ENCODE measurements at regions not wholly inside any gene's neighbourhood (a gene's known extent, or its start where the extent isn't known, plus 50 kb on each side); places are given as distances from the start of the nearest gene placed in this dataset.

- DNase-seq = no peak
- no peak for ATAC-seq (ENCODE audit: low read depth)
- Mint-ChIP-seq H3K4me3 (no peak overlapping the region), H3K4me1 (no peaks in the 10 kb centered on the region), H3K36me3 (ENCODE audit: low read depth) (no peaks in the 10 kb centered on the region), H3K9me3 (no peaks in the 10 kb centered on the region), H3K27me3 (peaks cover 2% of the 10 kb centered on the region), H3K27ac (no peak overlapping the region)
- ChIA-PET POLR2A (no interaction called here), CTCF (no interaction called here)
- intact Hi-C loops (cut with micrococcal nuclease) = no loop called here
- no peak for TF ChIP-seq CTCF (IDR thresholded peaks at IDR 0.05)
Observed at GRCh38 chr1:233730809-233731208, 116.9 kb downstream of the KCNK1 start.

GRCh38 chr1:233732206-233732605 lies 118.3 kb downstream of the KCNK1 start:
- CTCF ChIA-PET = no interaction called here
- Mint-ChIP-seq H3K9me3 (no peaks in the 10 kb centered on the region), H3K27ac (no peak overlapping the region), H3K36me3 (ENCODE audit: low read depth) (no peaks in the 10 kb centered on the region), H3K4me3 (no peak overlapping the region), H3K27me3 (peaks cover 2% of the 10 kb centered on the region), H3K4me1 (no peaks in the 10 kb centered on the region)
- intact Hi-C loops (cut with micrococcal nuclease) = no loop called here
- ATAC-seq (ENCODE audit: low read depth) (no peak), DNase-seq (no peak)
- TF ChIP-seq CTCF (IDR thresholded peaks at IDR 0.05) = no peak
- POLR2A ChIA-PET = no interaction called here

GRCh38 chr1:233734456-233734855 lies 120.5 kb downstream of the KCNK1 start:
- Mint-ChIP-seq H3K36me3 (ENCODE audit: low read depth) (no peaks in the 10 kb centered on the region), H3K4me3 (no peak overlapping the region), H3K27ac (no peak overlapping the region), H3K9me3 (no peaks in the 10 kb centered on the region), H3K27me3 (peaks cover 2% of the 10 kb centered on the region), H3K4me1 (no peaks in the 10 kb centered on the region)
- intact Hi-C loops (cut with micrococcal nuclease) = no loop called here
- no peak for DNase-seq
- ChIA-PET CTCF (no interaction called here), POLR2A (no interaction called here)
- no peak for ATAC-seq (ENCODE audit: low read depth)
- no peak for TF ChIP-seq CTCF (IDR thresholded peaks at IDR 0.05)

- Mint-ChIP-seq H3K27ac (no peak overlapping the region), H3K27me3 (peaks cover 2% of the 10 kb centered on the region), H3K4me3 (no peak overlapping the region), H3K9me3 (no peaks in the 10 kb centered on the region), H3K36me3 (ENCODE audit: low read depth) (no peaks in the 10 kb centered on the region), H3K4me1 (no peaks in the 10 kb centered on the region)
- DNase-seq = no peak
- intact Hi-C loops (cut with micrococcal nuclease) = no loop called here
- ATAC-seq (ENCODE audit: low read depth) = no peak
- POLR2A ChIA-PET = no interaction called here
- no peak for TF ChIP-seq CTCF (IDR thresholded peaks at IDR 0.05)
- CTCF ChIA-PET = no interaction called here
Observed at GRCh38 chr1:233735331-233735730, 121.4 kb downstream of the KCNK1 start.

- H3K36me3 Mint-ChIP-seq (ENCODE audit: low read depth) = no peaks in the 10 kb centered on the region
- TF ChIP-seq CTCF (IDR thresholded peaks at IDR 0.05) = no peak
- H3K27me3 Mint-ChIP-seq = no peaks in the 10 kb centered on the region
- no peaks in the 10 kb centered on the region for H3K9me3 Mint-ChIP-seq
- ATAC-seq (ENCODE audit: low read depth) (no peak), DNase-seq (no peak)
- no peaks in the 10 kb centered on the region for H3K4me1 Mint-ChIP-seq
- POLR2A ChIA-PET = no interaction called here
- H3K27ac Mint-ChIP-seq = no peak overlapping the region
- intact Hi-C loops (cut with micrococcal nuclease) = no loop called here
- CTCF ChIA-PET = no interaction called here
- no peak overlapping the region for H3K4me3 Mint-ChIP-seq
Observed at GRCh38 chr1:233735847-233736246, 121.9 kb downstream of the KCNK1 start.

Measured in activated B cell treated with CpG ODN at 0.5 μM for 24 hours (primary cell).